IMR-90 (cell line): ENCODE measurements at regions not wholly inside any gene's neighbourhood (a gene's known extent, or its start where the extent isn't known, plus 50 kb on each side); places are given as distances from the start of the nearest gene placed in this dataset.

Experiments used
- ATAC-seq: fragments of 200-7000 bp; cut with Tn5 transposase; 2 replicates; pipeline ENCODE4 v1.9.1; 2020; ENCODE audit warnings: low read depth, mild to moderate bottlenecking, moderate library complexity
- BruUV-seq: library from RNA; stranded (reverse); fragments of 400-500 nt; replicated peaks from 2 replicates; lab custom pipeline; 2021; lab: Mats Ljungman, UMichigan
- CTCF ChIA-PET: fragments of 300-600 bp; formaldehyde crosslinking; extraction: SDS; loops from one replicate; lab custom pipeline; 2021; ENCODE audit warnings: antibody characterized with exemption; lab: Yijun Ruan, JAX
- POLR2A ChIA-PET: fragments of 300-600 bp; sonication (Branson Sonifier 250); formaldehyde crosslinking; loops from one replicate; lab custom pipeline; 2022; ENCODE audit warnings: antibody characterized with exemption; ENCODE audit not compliant: unreplicated experiment; lab: Charles Lee
- DNase-seq: peaks from one replicate; pipeline ENCODE4 v3.0.0; 2013
- H2AFZ ChIP-seq: replicated peaks from 2 replicates; pipeline ENCODE3; 2013; ENCODE audit warnings: low read length, mild to moderate bottlenecking; ENCODE audit not compliant: poor library complexity
- H2AK5ac ChIP-seq: 2 replicates; pipeline ENCODE4 v1.6.1; 2013; ENCODE audit warnings: low read depth, low read length, inconsistent platforms
- H2AK9ac ChIP-seq: replicated peaks from 2 replicates; pipeline ENCODE3; 2013; ENCODE audit warnings: mild to moderate bottlenecking, low read depth, low read length, moderate library complexity; ENCODE audit not compliant: poor library complexity
- H2BK120ac ChIP-seq: 2 replicates; pipeline ENCODE4 v1.6.1; 2013; ENCODE audit warnings: low read depth, low read length, inconsistent platforms
- H2BK15ac ChIP-seq: 3 replicates; pipeline ENCODE4 v1.6.1; 2013; ENCODE audit warnings: low read depth, low read length, inconsistent platforms
- H2BK20ac ChIP-seq: 2 replicates; pipeline ENCODE4 v1.6.1; 2013; ENCODE audit warnings: low read depth, mild to moderate bottlenecking, inconsistent platforms, low read length, moderate library complexity
- H2BK5ac ChIP-seq: 2 replicates; pipeline ENCODE4 v1.6.1; 2013; ENCODE audit warnings: mild to moderate bottlenecking, low read depth, low read length, inconsistent platforms; ENCODE audit not compliant: poor library complexity, severe bottlenecking
- H3K14ac ChIP-seq: replicated peaks from 2 replicates; pipeline ENCODE4 v1.6.1; 2013; ENCODE audit warnings: low read depth, low read length, inconsistent platforms
- H3K18ac ChIP-seq: 2 replicates; pipeline ENCODE4 v1.6.1; 2013; ENCODE audit warnings: low read depth, low read length, control low read depth
- H3K23ac ChIP-seq: 2 replicates; pipeline ENCODE4 v1.6.1; 2013; ENCODE audit warnings: low read depth, low read length, inconsistent platforms
- H3K27ac ChIP-seq: 2 replicates; pipeline ENCODE4 v1.5.1; 2013; ENCODE audit warnings: mild to moderate bottlenecking, control low read depth, low read length; ENCODE audit not compliant: insufficient read depth
- H3K27me3 ChIP-seq: 2 replicates; pipeline ENCODE4 v1.6.1; 2013; ENCODE audit warnings: low read length; ENCODE audit not compliant: control insufficient read depth, insufficient read depth
- H3K36me3 ChIP-seq: 2 replicates; pipeline ENCODE4 v1.6.1; 2013; ENCODE audit warnings: low read length, mixed read lengths; ENCODE audit not compliant: control insufficient read depth, insufficient read depth
- H3K4ac ChIP-seq: 2 replicates; pipeline ENCODE4 v1.6.1; 2013; ENCODE audit warnings: low read depth, low read length, inconsistent platforms
- H3K4me1 ChIP-seq: 2 replicates; pipeline ENCODE4 v1.6.1; 2013; ENCODE audit warnings: low read length, mixed read lengths; ENCODE audit not compliant: control insufficient read depth, insufficient read depth
- H3K4me2 ChIP-seq: 2 replicates; pipeline ENCODE4 v1.6.1; 2013; ENCODE audit warnings: low read depth, mild to moderate bottlenecking, control low read depth, low read length, moderate library complexity
- H3K4me3 ChIP-seq: 2 replicates; pipeline ENCODE4 v1.5.1; 2013; ENCODE audit warnings: low read depth, mild to moderate bottlenecking, control low read depth, low read length, moderate library complexity; ENCODE audit not compliant: insufficient read depth
- H3K56ac ChIP-seq: 2 replicates; pipeline ENCODE4 v1.6.1; 2013; ENCODE audit warnings: low read length, inconsistent platforms; ENCODE audit not compliant: insufficient read depth; ENCODE audit errors: extremely low read depth
- H3K79me1 ChIP-seq, 2 experiments: 2 replicates each; pipeline ENCODE4 v1.6.1; 2013; ENCODE audit warnings: low read length in 2 of 2, inconsistent platforms in 1 of 2, low read depth in 1 of 2
- H3K9ac ChIP-seq: 2 replicates; pipeline ENCODE4 v1.6.1; 2013; ENCODE audit warnings: low read depth, low read length, control low read depth
- H3K9me1 ChIP-seq: 2 replicates; pipeline ENCODE4 v1.6.1; 2013; ENCODE audit warnings: low read length, inconsistent platforms; ENCODE audit not compliant: insufficient read depth
- H3K9me3 ChIP-seq: 2 replicates; pipeline ENCODE4 v1.6.1; 2013; ENCODE audit warnings: low read length; ENCODE audit not compliant: control insufficient read depth, insufficient read depth
- H4K20me1 ChIP-seq: 2 replicates; pipeline ENCODE4 v1.6.1; 2013; ENCODE audit warnings: low read length, inconsistent platforms; ENCODE audit not compliant: insufficient read depth
- H4K5ac ChIP-seq: 2 replicates; pipeline ENCODE4 v1.6.1; 2013; ENCODE audit warnings: mild to moderate bottlenecking, low read depth, low read length, control low read depth
- H4K8ac ChIP-seq, 2 experiments: 2 replicates each; pipeline ENCODE4 v1.6.1; 2013; ENCODE audit warnings: low read depth in 2 of 2, low read length in 2 of 2, control low read depth in 1 of 2, inconsistent platforms in 1 of 2
- H4K91ac ChIP-seq: 2 replicates; pipeline ENCODE4 v1.6.1; 2013; ENCODE audit warnings: low read depth, low read length, inconsistent platforms; ENCODE audit not compliant: insufficient read depth
- BHLHE40 ChIP-seq: fragments of 150-350 bp; IDR thresholded peaks from 2 replicates; pipeline ENCODE4 v1.6.1; 2016; ENCODE audit warnings: mild to moderate bottlenecking, low read depth, low read length
- CTCF ChIP-seq: conservative IDR thresholded peaks from 2 replicates; pipeline ENCODE4 v1.5.1; 2012; ENCODE audit warnings: mild to moderate bottlenecking, low read depth, low read length, improper control_type of control experiment
- ELK1 ChIP-seq: fragments of 150-350 bp; IDR thresholded peaks from 2 replicates; pipeline ENCODE4 v1.6.1; 2016; ENCODE audit warnings: low read depth, mild to moderate bottlenecking, low read length, moderate library complexity, borderline replicate concordance
- FOS ChIP-seq: fragments of 150-350 bp; IDR thresholded peaks from 2 replicates; pipeline ENCODE4 v1.6.1; 2016; ENCODE audit warnings: low read depth, low read length
- MAFK ChIP-seq: IDR thresholded peaks from 2 replicates; pipeline ENCODE4 v1.6.1; 2012; ENCODE audit warnings: low read depth, low read length, improper control_type of control experiment
- MAZ ChIP-seq: IDR thresholded peaks from 2 replicates; pipeline ENCODE4 v1.6.1; 2012; ENCODE audit warnings: low read depth, mild to moderate bottlenecking, low read length, improper control_type of control experiment, moderate library complexity, borderline replicate concordance
- NFE2L2 ChIP-seq: fragments of 150-350 bp; IDR thresholded peaks from 2 replicates; pipeline ENCODE4 v1.6.1; 2016; ENCODE audit warnings: low read depth, mild to moderate bottlenecking, low read length
- RAD21 ChIP-seq: IDR thresholded peaks from 2 replicates; pipeline ENCODE4 v1.6.1; 2012; ENCODE audit warnings: low read length, improper control_type of control experiment
- RCOR1 ChIP-seq: IDR thresholded peaks from 2 replicates; pipeline ENCODE4 v1.6.1; 2012; ENCODE audit warnings: mild to moderate bottlenecking, low read length, improper control_type of control experiment; ENCODE audit not compliant: insufficient replicate concordance
- RFX5 ChIP-seq: IDR thresholded peaks from 2 replicates; pipeline ENCODE4 v1.8.0; 2012; ENCODE audit warnings: low read depth, mild to moderate bottlenecking, low read length, moderate library complexity
- WGBS, 2 experiments: methylation state at CpG; one replicate each; pipeline versions ENCODE4 v1.1.5 to v1.1.7; 2013; ENCODE audit warnings: missing lambda C conversion rate in 2 of 2; ENCODE audit not compliant: insufficient read length in 1 of 2; ENCODE audit errors: extremely low coverage in 2 of 2; 5-methylcytosine and 5-hydroxymethylcytosine counted together
- dilution Hi-C: fragments of 300-500 bp; cut with HindIII; formaldehyde crosslinking; loops from one replicate; pipeline ENCODE4 v1.14.3; 2018; ENCODE audit warnings: low sequenced_read_pairs; ENCODE audit not compliant: unreplicated experiment
- in situ Hi-C: fragments of 300-500 bp; cut with MboI; formaldehyde crosslinking; loops from 3 replicates; pipeline ENCODE4 v1.14.3; 2019; ENCODE audit warnings: low sequenced_read_pairs, inconsistent platforms, mixed read lengths
- intact Hi-C: fragments of 100-400 bp; cut with micrococcal nuclease; formaldehyde crosslinking; loops from 2 replicates; pipeline ENCODE4 v1.10.0; 2022
- TF ChIP-seq, protein P1 (sequence below): fragments of 150-350 bp; IDR thresholded peaks from 2 replicates; pipeline ENCODE4 v1.6.1; 2017; ENCODE audit warnings: mild to moderate bottlenecking, antibody characterized with exemption, low read length, low read depth

GRCh38 chr3:153311541-153311940, 149.5 kb downstream of the RAP2B start:
- no TSS peak for BruUV-seq
- no peak overlapping the region for H3K4ac ChIP-seq
- WGBS, 2 experiments, result no CpG with 5 or more reads among the region's 1 CpG
- no peak overlapping the region for H3K23ac ChIP-seq
- no peak overlapping the region for H3K14ac ChIP-seq
- H3K9me1 ChIP-seq, result no peaks in the 10 kb centered on the region
- no peak overlapping the region for H3K27ac ChIP-seq
- no peaks in the 10 kb centered on the region for H3K79me1 ChIP-seq
- intact Hi-C loops, result no loop called here
- dilution Hi-C loops, result no loop called here
- no peak overlapping the region for H4K91ac ChIP-seq
- no peaks in the 10 kb centered on the region for H3K36me3 ChIP-seq
- no peaks in the 10 kb centered on the region for H3K27me3 ChIP-seq
- H3K56ac ChIP-seq, result no peak overlapping the region
- ATAC-seq, result no peak
- H3K18ac ChIP-seq, result no peak overlapping the region
- H4K20me1 ChIP-seq, result no peaks in the 10 kb centered on the region
- ChIA-PET POLR2A (no interaction called here), CTCF (no interaction called here)
- H3K4me2 ChIP-seq, result no peak overlapping the region
- H2BK5ac ChIP-seq, result no peak overlapping the region
- DNase-seq, result no peak
- TF ChIP-seq FOS, result no peak
- no peak for TF ChIP-seq MAFK
- TF ChIP-seq RCOR1, result no peak
- no peak for TF ChIP-seq CTCF
- no peak for TF ChIP-seq ELK1
- TF ChIP-seq RAD21, result no peak
- TF ChIP-seq, protein P1, sequence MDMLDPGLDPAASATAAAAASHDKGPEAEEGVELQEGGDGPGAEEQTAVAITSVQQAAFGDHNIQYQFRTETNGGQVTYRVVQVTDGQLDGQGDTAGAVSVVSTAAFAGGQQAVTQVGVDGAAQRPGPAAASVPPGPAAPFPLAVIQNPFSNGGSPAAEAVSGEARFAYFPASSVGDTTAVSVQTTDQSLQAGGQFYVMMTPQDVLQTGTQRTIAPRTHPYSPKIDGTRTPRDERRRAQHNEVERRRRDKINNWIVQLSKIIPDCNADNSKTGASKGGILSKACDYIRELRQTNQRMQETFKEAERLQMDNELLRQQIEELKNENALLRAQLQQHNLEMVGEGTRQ, result no peak
- no peak for TF ChIP-seq NFE2L2
- no peak for TF ChIP-seq MAZ
- no peak for TF ChIP-seq BHLHE40
- TF ChIP-seq RFX5, result no peak
- H2BK120ac ChIP-seq, result no peak overlapping the region
- H2BK15ac ChIP-seq, result no peak overlapping the region
- no peak overlapping the region for H2BK20ac ChIP-seq
- H3K9ac ChIP-seq, result no peak overlapping the region
- H4K8ac ChIP-seq, result no peak overlapping the region
- no peaks in the 10 kb centered on the region; the same call in 1 of the 2 replicates for H3K4me1 ChIP-seq
- H2AK9ac ChIP-seq, result no peak overlapping the region
- H4K5ac ChIP-seq, result no peak overlapping the region
- no peak overlapping the region for H2AFZ ChIP-seq
- in situ Hi-C loops, result no loop called here
- H3K9me3 ChIP-seq, result no peaks in the 10 kb centered on the region
- no peak overlapping the region for H2AK5ac ChIP-seq
- H3K4me3 ChIP-seq, result no peak overlapping the region
